Gastroesophageal sphincter (tissue), 4 donors: ENCODE measurements at regions not wholly inside any gene's neighbourhood (a gene's known extent, or its start where the extent isn't known, plus 50 kb on each side); places are given as distances from the start of the nearest gene placed in this dataset.
"Not testable (repeated sequence)": the region's sequence is repeated elsewhere in the genome, so short reads cannot be mapped to it uniquely, and the experiment has no call there.

Experiments used
- ATAC-seq: fragments of 150-250 bp; one replicate; pipeline ENCODE4 v1.9.1; 2016; ENCODE audit warnings: mild to moderate bottlenecking, moderate library complexity
- H3K27ac ChIP-seq, 4 donors: fragments of 200-600 bp; sonication (generic) in 3 of 4; 1 replicate in 3 of 4; 2 replicates in 1 of 4; pipeline ENCODE4 v1.5.1; 2016 to 2019
- H3K27me3 ChIP-seq: fragments of 200-600 bp; sonication (generic); one replicate; pipeline ENCODE4 v1.5.1; 2019
- H3K36me3 ChIP-seq, 2 donors: fragments of 200-600 bp; sonication (generic); one replicate each; pipeline ENCODE4 v1.5.1; 2019; ENCODE audit warnings: control low read depth in 1 of 2
- H3K4me1 ChIP-seq, 3 donors: fragments of 200-600 bp; sonication (generic); 1 replicate in 2 of 3; 2 replicates in 1 of 3; pipeline ENCODE4 v1.5.1; 2016 to 2019; ENCODE audit warnings: control low read depth in 2 of 3
- H3K4me3 ChIP-seq, 2 donors: fragments of 200-600 bp; sonication (generic); one replicate each; pipeline ENCODE4 v1.5.1; 2019; ENCODE audit warnings: mild to moderate bottlenecking in 1 of 2, moderate library complexity in 1 of 2
- H3K9me3 ChIP-seq, 3 donors: fragments of 200-600 bp; sonication (generic); one replicate each; pipeline ENCODE4 v1.5.1; 2017 to 2019; ENCODE audit warnings: control low read depth in 2 of 3
- CTCF ChIP-seq, 4 experiments: fragments of 200-600 bp in 2 of 4; fragments of 450-650 bp in 2 of 4; sonication (generic) in 1 of 4; IDR thresholded peaks; one replicate each; pipeline ENCODE4 v1.5.1; 2017 to 2019; ENCODE audit warnings: antibody characterized with exemption in 4 of 4, mild to moderate bottlenecking in 2 of 4, moderate library complexity in 2 of 4
- EP300 ChIP-seq: sonication (generic); formaldehyde crosslinking; IDR thresholded peaks from one replicate; pipeline ENCODE4 v1.6.1; 2017; ENCODE audit warnings: antibody characterized with exemption, mild to moderate bottlenecking
- POLR2A ChIP-seq, 2 donors: fragments of 450-650 bp; IDR thresholded peaks; one replicate each; pipeline ENCODE4 v1.6.1; 2017; ENCODE audit warnings: antibody characterized with exemption in 2 of 2, mild to moderate bottlenecking in 2 of 2, moderate library complexity in 1 of 2
- POLR2AphosphoS5 ChIP-seq: sonication (generic); formaldehyde crosslinking; IDR thresholded peaks from one replicate; pipeline ENCODE4 v1.6.1; 2017; ENCODE audit warnings: antibody characterized with exemption
- WGBS, 2 donors: methylation state at CpG; one replicate each; pipeline ENCODE4 v1.1.5; 2018; ENCODE audit warnings: low coverage in 1 of 2; 5-methylcytosine and 5-hydroxymethylcytosine counted together

GRCh38 chr7:110421490-110422241 is 669.3 kb upstream of the LRRN3 start:
- TF ChIP-seq EP300 (no peak), POLR2AphosphoS5 (no peak), CTCF (IDR thresholded peaks at IDR 0.05) (no peak), POLR2A (IDR thresholded peaks at IDR 0.05) (no peak)
- WGBS, 2 donors = 44 to 54% methylated on average over 5 of the region's 5 CpGs

GRCh38 chr7:110432061-110432553 is 658.8 kb upstream of the LRRN3 start:
- Histone ChIP-seq H3K27me3 (no peaks in the 10 kb centered on the region), H3K27ac (no peak overlapping the region), H3K36me3 (no peaks in the 10 kb centered on the region), H3K4me1 (no peaks in the 10 kb centered on the region), H3K4me3 (no peak overlapping the region), H3K9me3 (no peaks in the 10 kb centered on the region)
- no peak for ATAC-seq
- TF ChIP-seq POLR2AphosphoS5 (no peak), CTCF (IDR thresholded peaks at IDR 0.05) (no peak), POLR2A (IDR thresholded peaks at IDR 0.05) (no peak), EP300 (no peak)
- WGBS, 2 donors = 94 to 100% methylated on average over 3 to 8 of the region's 8 CpGs

More at GRCh38 chr7:110421490-110422241, 669.3 kb upstream of the LRRN3 start:
- no peaks in the 10 kb centered on the region for H3K27me3 ChIP-seq
- no peaks in the 10 kb centered on the region for H3K4me1 ChIP-seq
- no peak for ATAC-seq
- H3K36me3 ChIP-seq = no peaks in the 10 kb centered on the region
- no peak overlapping the region for H3K27ac ChIP-seq
- no peak overlapping the region for H3K4me3 ChIP-seq
- no peaks in the 10 kb centered on the region for H3K9me3 ChIP-seq

- ATAC-seq, H3K36me3 ChIP-seq, H3K27ac ChIP-seq, H3K4me1 ChIP-seq, H3K27me3 ChIP-seq, H3K9me3 ChIP-seq, H3K4me3 ChIP-seq: not testable (repeated sequence)
- WGBS, 2 donors = 89 to 98% methylated on average over 2 of the region's 2 CpGs
Observed at GRCh38 chr7:110438926-110439325, 652.0 kb upstream of the LRRN3 start.

- Histone ChIP-seq H3K4me3 (no peak overlapping the region), H3K9me3 (no peaks in the 10 kb centered on the region), H3K4me1 (no peaks in the 10 kb centered on the region), H3K36me3 (no peaks in the 10 kb centered on the region), H3K27ac (no peak overlapping the region), H3K27me3 (no peaks in the 10 kb centered on the region)
- TF ChIP-seq POLR2A (IDR thresholded peaks at IDR 0.05) (no peak), POLR2AphosphoS5 (no peak), EP300 (no peak), CTCF (IDR thresholded peaks at IDR 0.05) (no peak)
- 35 to 36% methylated on average over 4 of the region's 4 CpGs for WGBS, 2 donors
- ATAC-seq = no peak
Observed at GRCh38 chr7:110442381-110442837, 648.5 kb upstream of the LRRN3 start.

GRCh38 chr7:110446658-110447057 is 644.3 kb upstream of the LRRN3 start:
- H3K4me1 ChIP-seq = no peaks in the 10 kb centered on the region
- ATAC-seq = no peak
- no peaks in the 10 kb centered on the region for H3K27me3 ChIP-seq
- WGBS, 2 donors = 93 to 100% methylated on average over 6 of the region's 6 CpGs
- no peaks in the 10 kb centered on the region for H3K36me3 ChIP-seq
- H3K27ac ChIP-seq = no peak overlapping the region
- no peak overlapping the region for H3K4me3 ChIP-seq
- H3K9me3 ChIP-seq = no peaks in the 10 kb centered on the region
- TF ChIP-seq POLR2AphosphoS5 (no peak), POLR2A (IDR thresholded peaks at IDR 0.05) (no peak), EP300 (no peak), CTCF (IDR thresholded peaks at IDR 0.05) (no peak)
